Kidney (tissue), 13 donors: ENCODE measurements at regions not wholly inside any gene's neighbourhood (a gene's known extent, or its start where the extent isn't known, plus 50 kb on each side); places are given as distances from the start of the nearest gene placed in this dataset.

Source experiments
- DNase-seq, 5 donors: peaks; one replicate each; pipeline ENCODE4 v3.0.0-alpha.2; 2013 to 2020
- FAIRE-seq: peaks from 2 replicates; lab custom pipeline; 2012; peaks lifted over from hg19 to GRCh38; lab: Jason Lieb, UNC
- H3K27ac ChIP-seq, 2 donors: one replicate each; pipeline ENCODE4 v1.7.0; 2013; ENCODE audit warnings: low read depth in 2 of 2, low read length in 2 of 2, inconsistent platforms in 1 of 2
- H3K27me3 ChIP-seq: one replicate; pipeline ENCODE4 v1.7.1; 2013; ENCODE audit warnings: low read length, inconsistent platforms; ENCODE audit not compliant: control insufficient read depth, insufficient read depth
- H3K36me3 ChIP-seq, 3 donors: one replicate each; pipeline versions ENCODE4 v1.7.0 to v1.7.1; 2013; ENCODE audit warnings: low read length in 3 of 3, control low read depth in 1 of 3, inconsistent platforms in 1 of 3; ENCODE audit not compliant: insufficient read depth in 3 of 3, control insufficient read depth in 2 of 3
- H3K4me1 ChIP-seq, 3 donors: one replicate each; pipeline versions ENCODE4 v1.7.0 to v1.7.1; 2013; ENCODE audit warnings: low read length in 3 of 3, inconsistent platforms in 1 of 3, low read depth in 1 of 3; ENCODE audit not compliant: control insufficient read depth in 2 of 3, insufficient read depth in 2 of 3
- H3K4me3 ChIP-seq, 3 donors: one replicate each; pipeline versions ENCODE4 v1.7.0 to v1.8.1; 2013; ENCODE audit warnings: low read length in 3 of 3, control low read depth in 1 of 3, inconsistent platforms in 1 of 3
- H3K9ac ChIP-seq, 3 donors: one replicate each; pipeline versions ENCODE4 v1.7.0 to v1.7.1; 2013; ENCODE audit warnings: low read length in 3 of 3, control low read depth in 1 of 3, inconsistent platforms in 1 of 3
- H3K9me3 ChIP-seq, 3 donors: one replicate each; pipeline versions ENCODE4 v1.7.0 to v1.7.1; 2013; ENCODE audit warnings: low read length in 3 of 3, control low read depth in 1 of 3, inconsistent platforms in 1 of 3; ENCODE audit not compliant: control insufficient read depth in 2 of 3, insufficient read depth in 1 of 3
- intact Hi-C: fragments of 100-400 bp; cut with DNase I; formaldehyde crosslinking; loops from one replicate; pipeline ENCODE4 v1.11.1; 2022
- TF ChIP-seq, protein P1 (sequence below): IDR thresholded peaks from 3 replicates; pipeline ENCODE4 v1.5.1; 2012; ENCODE audit warnings: mild to moderate bottlenecking, moderate library complexity, borderline replicate concordance; ENCODE audit not compliant: insufficient read depth; ENCODE audit errors: extremely low read depth
- donor health status: control.
- donor health status: control.
- donor health status: control.
- donor health status: control.
- donor health status: control.
- donor health status: DM: yes; HTN: yes; CAD: no.
- donor health status: Normal renal cell carcinoma (clear cell type).

GRCh38 chr3:147305533-147306250 lies 100.7 kb downstream of the ZIC4 start:
- no peaks in the 10 kb centered on the region for H3K4me1 ChIP-seq
- H3K27ac ChIP-seq = no peak overlapping the region
- no peaks in the 10 kb centered on the region for H3K9me3 ChIP-seq
- no peak for FAIRE-seq
- H3K36me3 ChIP-seq = no peaks in the 10 kb centered on the region
- no peak overlapping the region for H3K9ac ChIP-seq
- no peak overlapping the region for H3K4me3 ChIP-seq
- TF ChIP-seq, protein P1, sequence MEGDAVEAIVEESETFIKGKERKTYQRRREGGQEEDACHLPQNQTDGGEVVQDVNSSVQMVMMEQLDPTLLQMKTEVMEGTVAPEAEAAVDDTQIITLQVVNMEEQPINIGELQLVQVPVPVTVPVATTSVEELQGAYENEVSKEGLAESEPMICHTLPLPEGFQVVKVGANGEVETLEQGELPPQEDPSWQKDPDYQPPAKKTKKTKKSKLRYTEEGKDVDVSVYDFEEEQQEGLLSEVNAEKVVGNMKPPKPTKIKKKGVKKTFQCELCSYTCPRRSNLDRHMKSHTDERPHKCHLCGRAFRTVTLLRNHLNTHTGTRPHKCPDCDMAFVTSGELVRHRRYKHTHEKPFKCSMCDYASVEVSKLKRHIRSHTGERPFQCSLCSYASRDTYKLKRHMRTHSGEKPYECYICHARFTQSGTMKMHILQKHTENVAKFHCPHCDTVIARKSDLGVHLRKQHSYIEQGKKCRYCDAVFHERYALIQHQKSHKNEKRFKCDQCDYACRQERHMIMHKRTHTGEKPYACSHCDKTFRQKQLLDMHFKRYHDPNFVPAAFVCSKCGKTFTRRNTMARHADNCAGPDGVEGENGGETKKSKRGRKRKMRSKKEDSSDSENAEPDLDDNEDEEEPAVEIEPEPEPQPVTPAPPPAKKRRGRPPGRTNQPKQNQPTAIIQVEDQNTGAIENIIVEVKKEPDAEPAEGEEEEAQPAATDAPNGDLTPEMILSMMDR = no peak
- no peaks in the 10 kb centered on the region for H3K27me3 ChIP-seq
- no peak for DNase-seq
- intact Hi-C loops = no loop called here

DNA sequence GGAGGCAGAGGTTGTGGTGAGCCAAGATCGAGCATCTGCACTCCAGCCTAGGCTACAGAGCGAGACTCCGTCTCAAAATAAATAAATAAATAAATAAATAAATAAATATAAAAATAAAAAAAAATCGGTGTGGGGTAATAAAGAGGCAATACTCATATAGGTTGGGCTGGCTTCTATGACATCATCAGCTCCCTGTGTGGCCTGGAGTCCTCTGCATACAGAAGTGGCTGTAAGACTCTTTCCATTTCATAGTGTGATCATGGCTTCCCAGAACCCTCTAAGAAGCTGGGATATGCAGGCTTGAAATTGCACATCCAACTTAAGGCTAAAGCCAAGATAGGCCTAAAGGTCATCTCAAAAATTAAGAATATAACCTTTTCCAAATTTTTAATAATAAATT lies 101.6 kb downstream of the ZIC4 start:
- Histone ChIP-seq H3K27me3 (no peaks in the 10 kb centered on the region), H3K9me3 (no peaks in the 10 kb centered on the region), H3K36me3 (no peaks in the 10 kb centered on the region), H3K27ac (no peak overlapping the region), H3K4me1 (no peaks in the 10 kb centered on the region), H3K4me3 (no peak overlapping the region), H3K9ac (no peak overlapping the region)
- DNase-seq (no peak), FAIRE-seq (no peak)
- intact Hi-C loops = no loop called here
- TF ChIP-seq, protein P1 = no peak

GRCh38 chr3:147301781-147302180 lies 104.6 kb downstream of the ZIC4 start:
- Histone ChIP-seq H3K4me1 (no peaks in the 10 kb centered on the region), H3K9me3 (no peaks in the 10 kb centered on the region), H3K9ac (no peak overlapping the region), H3K27ac (no peak overlapping the region), H3K36me3 (no peaks in the 10 kb centered on the region), H3K27me3 (no peaks in the 10 kb centered on the region), H3K4me3 (no peak overlapping the region)
- no peak for FAIRE-seq
- DNase-seq = no peak
- TF ChIP-seq, protein P1 = no peak
- intact Hi-C loops = no loop called here

DNA sequence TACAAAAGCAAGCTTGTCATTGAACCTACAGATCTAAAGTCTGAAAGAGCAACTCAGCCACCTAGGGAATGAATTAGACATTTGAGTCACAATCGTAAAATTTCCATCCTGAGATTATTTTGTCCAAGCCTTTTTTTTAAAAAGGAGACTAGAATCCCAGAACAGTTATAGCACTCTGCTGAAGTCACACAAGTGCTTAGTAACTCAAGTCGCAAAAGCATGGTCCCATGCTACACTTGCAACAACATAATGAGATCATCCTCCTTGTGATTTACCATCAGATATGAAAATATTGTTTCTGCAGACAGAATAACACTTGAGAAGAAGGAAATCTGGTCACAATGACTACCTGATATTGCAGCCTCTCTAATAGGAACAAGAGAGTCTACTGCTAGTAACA lies 106.7 kb downstream of the ZIC4 start:
- Histone ChIP-seq H3K4me1 (no peaks in the 10 kb centered on the region), H3K9ac (no peak overlapping the region), H3K36me3 (no peaks in the 10 kb centered on the region), H3K9me3 (no peaks in the 10 kb centered on the region), H3K27ac (no peak overlapping the region), H3K27me3 (no peaks in the 10 kb centered on the region), H3K4me3 (no peak overlapping the region)
- intact Hi-C loops = no loop called here
- no peak for FAIRE-seq
- TF ChIP-seq, protein P1 = no peak
- DNase-seq = no peak
